K562 (cell line): ENCODE measurements at regions not wholly inside any gene's neighbourhood (a gene's known extent, or its start where the extent isn't known, plus 50 kb on each side); places are given as distances from the start of the nearest gene placed in this dataset.

Experiments used
- BHLHE40 ChIP-seq: IDR thresholded peaks from 2 replicates; pipeline ENCODE4 v1.6.1; 2011; ENCODE audit warnings: low read length, improper control_type of control experiment
- NFRKB ChIP-seq: fragments of 450-650 bp; IDR thresholded peaks from 2 replicates; pipeline ENCODE4 v1.6.1; 2016; ENCODE audit warnings: low read depth
- SNAPC5 ChIP-seq: fragments of 250-450 bp; sonication (Bioruptor Pico); IDR thresholded peaks from 2 replicates; pipeline ENCODE4 v1.8.0; 2021; ENCODE audit warnings: moderate library complexity, mild to moderate bottlenecking, inconsistent platforms
- TF ChIP-seq, protein P1 (sequence below): sonication (generic); formaldehyde crosslinking; IDR thresholded peaks from 2 replicates; pipeline ENCODE4 v1.8.1; 2022; ENCODE audit warnings: missing genetic modification reagents
- TF ChIP-seq, protein P2 (sequence below): sonication (generic); formaldehyde crosslinking; IDR thresholded peaks from 2 replicates; pipeline ENCODE4 v1.8.0; 2022; ENCODE audit warnings: mild to moderate bottlenecking, low read depth, missing genetic modification reagents

DNA sequence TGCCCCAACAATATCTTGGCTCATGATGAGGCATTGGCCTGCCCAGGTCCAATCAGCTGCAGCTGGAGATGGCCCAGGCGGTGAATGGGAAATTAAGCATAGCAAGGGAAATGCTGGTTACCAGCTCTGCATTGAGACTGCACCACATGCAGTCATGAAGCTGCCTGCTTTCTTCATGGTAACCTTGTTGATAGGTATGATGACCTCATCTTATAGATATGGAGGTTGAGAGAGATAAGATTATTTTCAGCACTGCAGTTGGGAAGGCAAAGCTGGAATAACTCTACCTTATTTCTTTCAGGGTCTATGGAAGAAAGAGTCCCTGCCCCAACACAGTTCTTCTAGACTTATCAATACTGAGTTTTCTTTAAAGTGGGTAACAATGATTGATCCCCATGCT, 180.1 kb downstream of the ICE1 start:
- TF ChIP-seq NFRKB (no peak), SNAPC5 (CRISPR knock-in tag) (no peak), BHLHE40 (no peak)
- TF ChIP-seq, protein P1, sequence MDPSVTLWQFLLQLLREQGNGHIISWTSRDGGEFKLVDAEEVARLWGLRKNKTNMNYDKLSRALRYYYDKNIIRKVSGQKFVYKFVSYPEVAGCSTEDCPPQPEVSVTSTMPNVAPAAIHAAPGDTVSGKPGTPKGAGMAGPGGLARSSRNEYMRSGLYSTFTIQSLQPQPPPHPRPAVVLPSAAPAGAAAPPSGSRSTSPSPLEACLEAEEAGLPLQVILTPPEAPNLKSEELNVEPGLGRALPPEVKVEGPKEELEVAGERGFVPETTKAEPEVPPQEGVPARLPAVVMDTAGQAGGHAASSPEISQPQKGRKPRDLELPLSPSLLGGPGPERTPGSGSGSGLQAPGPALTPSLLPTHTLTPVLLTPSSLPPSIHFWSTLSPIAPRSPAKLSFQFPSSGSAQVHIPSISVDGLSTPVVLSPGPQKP (CRISPR knock-in tag): no peak
- TF ChIP-seq, protein P2, sequence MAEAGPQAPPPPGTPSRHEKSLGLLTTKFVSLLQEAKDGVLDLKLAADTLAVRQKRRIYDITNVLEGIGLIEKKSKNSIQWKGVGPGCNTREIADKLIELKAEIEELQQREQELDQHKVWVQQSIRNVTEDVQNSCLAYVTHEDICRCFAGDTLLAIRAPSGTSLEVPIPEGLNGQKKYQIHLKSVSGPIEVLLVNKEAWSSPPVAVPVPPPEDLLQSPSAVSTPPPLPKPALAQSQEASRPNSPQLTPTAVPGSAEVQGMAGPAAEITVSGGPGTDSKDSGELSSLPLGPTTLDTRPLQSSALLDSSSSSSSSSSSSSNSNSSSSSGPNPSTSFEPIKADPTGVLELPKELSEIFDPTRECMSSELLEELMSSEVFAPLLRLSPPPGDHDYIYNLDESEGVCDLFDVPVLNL (CRISPR knock-in tag): no peak
